Neural progenitor cell (in vitro differentiated cells): ENCODE measurements at regions not wholly inside any gene's neighbourhood (a gene's known extent, or its start where the extent isn't known, plus 50 kb on each side); places are given as distances from the start of the nearest gene placed in this dataset.

Experiments used
- DNase-seq: peaks from one replicate; pipeline ENCODE4 v3.0.0-alpha.2; 2016; ENCODE audit warnings: low spot score
- H2AFZ ChIP-seq: fragments of 200-600 bp; sonication (generic); replicated peaks from 2 replicates; pipeline ENCODE4 v1.6.1; 2016; ENCODE audit warnings: antibody characterized with exemption
- H3F3A ChIP-seq: fragments of 200-600 bp; sonication (generic); 2 replicates; pipeline ENCODE4 v1.6.1; 2016; ENCODE audit warnings: antibody characterized with exemption, low read depth
- H3K27ac ChIP-seq: fragments of 200-600 bp; sonication (generic); 2 replicates; pipeline ENCODE4 v1.5.1; 2016; ENCODE audit warnings: mild to moderate bottlenecking
- H3K27me3 ChIP-seq: fragments of 200-600 bp; sonication (generic); 2 replicates; pipeline ENCODE4 v1.6.1; 2016; ENCODE audit warnings: mild to moderate bottlenecking, moderate library complexity
- H3K36me3 ChIP-seq: fragments of 200-600 bp; sonication (generic); 2 replicates; pipeline ENCODE4 v1.5.1; 2016
- H3K4me1 ChIP-seq: fragments of 200-600 bp; sonication (generic); 2 replicates; pipeline ENCODE4 v1.6.1; 2016; ENCODE audit warnings: mixed run types
- H3K4me2 ChIP-seq: fragments of 200-600 bp; sonication (generic); 2 replicates; pipeline ENCODE4 v1.6.1; 2016
- H3K4me3 ChIP-seq: fragments of 200-600 bp; sonication (generic); 2 replicates; pipeline ENCODE4 v1.5.1; 2016
- H3K79me2 ChIP-seq: fragments of 200-600 bp; sonication (generic); 2 replicates; pipeline ENCODE4 v1.6.1; 2016; ENCODE audit warnings: low read depth
- H3K9ac ChIP-seq: fragments of 200-600 bp; sonication (generic); 2 replicates; pipeline ENCODE4 v1.6.1; 2016
- H3K9me3 ChIP-seq: fragments of 200-600 bp; sonication (generic); 2 replicates; pipeline ENCODE4 v1.5.1; 2016; ENCODE audit warnings: low read depth
- H4K20me1 ChIP-seq: fragments of 200-600 bp; sonication (generic); 2 replicates; pipeline ENCODE4 v1.6.1; 2016; ENCODE audit warnings: low read depth
- H3K27ac Mint-ChIP-seq: 3 replicates; pipeline ENCODE4 v1.8.0; 2021; ENCODE audit warnings: mixed read lengths
- H3K27me3 Mint-ChIP-seq: 2 replicates; pipeline ENCODE4 v1.8.0; 2022; ENCODE audit warnings: low read depth, mild to moderate bottlenecking, inconsistent platforms, moderate library complexity, mixed read lengths; ENCODE audit not compliant: insufficient read depth
- H3K36me3 Mint-ChIP-seq: 3 replicates; pipeline ENCODE4 v1.8.0; 2021; ENCODE audit warnings: mixed read lengths
- H3K4me1 Mint-ChIP-seq: 3 replicates; pipeline ENCODE4 v1.8.0; 2021; ENCODE audit warnings: mixed read lengths
- H3K4me3 Mint-ChIP-seq: 3 replicates; pipeline ENCODE4 v1.8.0; 2021; ENCODE audit warnings: mild to moderate bottlenecking, moderate library complexity, mixed read lengths
- H3K9me3 Mint-ChIP-seq: 3 replicates; pipeline ENCODE4 v1.8.0; 2020; ENCODE audit warnings: mixed read lengths
- CTCF ChIP-seq: fragments of 200-600 bp; sonication (generic); IDR thresholded peaks from 2 replicates; pipeline ENCODE4 v1.5.1; 2017; ENCODE audit warnings: antibody characterized with exemption, mild to moderate bottlenecking
- EZH2 ChIP-seq: fragments of 200-600 bp; sonication (generic); IDR thresholded peaks from 2 replicates; pipeline ENCODE4 v1.6.1; 2017; ENCODE audit warnings: antibody characterized with exemption, mild to moderate bottlenecking, moderate library complexity
- EZH2phosphoT487 ChIP-seq: fragments of 200-600 bp; sonication (generic); IDR thresholded peaks from 2 replicates; pipeline ENCODE4 v1.6.1; 2017; ENCODE audit warnings: antibody characterized with exemption

- no peak overlapping the region for H3K4me3 Mint-ChIP-seq
- Histone ChIP-seq H3K4me2 (no peak overlapping the region), H3K9ac (no peak overlapping the region), H3K9me3 (no peaks in the 10 kb centered on the region), H3K27me3 (no peaks in the 10 kb centered on the region), H4K20me1 (no peaks in the 10 kb centered on the region), H2AFZ (no peak overlapping the region), H3K79me2 (no peaks in the 10 kb centered on the region), H3K27ac (no peak overlapping the region), H3K4me3 (no peak overlapping the region), H3K4me1 (no peaks in the 10 kb centered on the region), H3F3A (peaks cover 5% of the 10 kb centered on the region), H3K36me3 (no peaks in the 10 kb centered on the region)
- no peak overlapping the region for H3K27ac Mint-ChIP-seq
- H3K4me1 Mint-ChIP-seq, result peaks cover 13% of the 10 kb centered on the region
- TF ChIP-seq CTCF (no peak), EZH2 (no peak), EZH2phosphoT487 (no peak)
- no peaks in the 10 kb centered on the region for H3K9me3 Mint-ChIP-seq
- H3K36me3 Mint-ChIP-seq, result no peaks in the 10 kb centered on the region
- H3K27me3 Mint-ChIP-seq, result peaks cover 13% of the 10 kb centered on the region
- DNase-seq, result no peak
Measured at GRCh38 chr11:19567996-19568395, 144.6 kb upstream of the NAV2 start.

GRCh38 chr11:19566583-19567379 lies 145.9 kb upstream of the NAV2 start:
- Mint-ChIP-seq H3K36me3 (no peaks in the 10 kb centered on the region), H3K9me3 (no peaks in the 10 kb centered on the region), H3K27ac (no peak overlapping the region), H3K27me3 (peaks cover 13% of the 10 kb centered on the region), H3K4me1 (peaks cover 13% of the 10 kb centered on the region), H3K4me3 (no peak overlapping the region)
- H2AFZ ChIP-seq, result no peak overlapping the region
- no peaks in the 10 kb centered on the region for H3K27me3 ChIP-seq
- no peak overlapping the region for H3K9ac ChIP-seq
- TF ChIP-seq CTCF (no peak), EZH2 (no peak), EZH2phosphoT487 (no peak)
- H3K9me3 ChIP-seq, result no peaks in the 10 kb centered on the region
- no peaks in the 10 kb centered on the region for H3K79me2 ChIP-seq
- no peaks in the 10 kb centered on the region for H3K36me3 ChIP-seq
- DNase-seq, result no peak
- H3K27ac ChIP-seq, result no peak overlapping the region
- no peak overlapping the region for H3K4me2 ChIP-seq
- peaks cover 5% of the 10 kb centered on the region for H3F3A ChIP-seq
- H4K20me1 ChIP-seq, result no peaks in the 10 kb centered on the region
- H3K4me3 ChIP-seq, result no peak overlapping the region
- H3K4me1 ChIP-seq, result no peaks in the 10 kb centered on the region

GRCh38 chr11:19565639-19566038 lies 147.0 kb upstream of the NAV2 start:
- H3K9ac ChIP-seq, result no peak overlapping the region
- H3K4me1 ChIP-seq, result no peaks in the 10 kb centered on the region
- H3K36me3 ChIP-seq, result no peaks in the 10 kb centered on the region
- Mint-ChIP-seq H3K27ac (peak overlapping the region; percentile 6), H3K4me3 (no peak overlapping the region), H3K27me3 (peaks cover 13% of the 10 kb centered on the region), H3K36me3 (no peaks in the 10 kb centered on the region), H3K9me3 (no peaks in the 10 kb centered on the region), H3K4me1 (peaks cover 13% of the 10 kb centered on the region)
- no peaks in the 10 kb centered on the region for H3K79me2 ChIP-seq
- H3F3A ChIP-seq, result peaks cover 5% of the 10 kb centered on the region
- no peak overlapping the region for H3K27ac ChIP-seq
- H2AFZ ChIP-seq, result no peak overlapping the region
- H3K9me3 ChIP-seq, result no peaks in the 10 kb centered on the region
- H3K27me3 ChIP-seq, result no peaks in the 10 kb centered on the region
- DNase-seq, result no peak
- no peak overlapping the region for H3K4me2 ChIP-seq
- no peaks in the 10 kb centered on the region for H4K20me1 ChIP-seq
- TF ChIP-seq EZH2phosphoT487 (no peak), CTCF (no peak)
- H3K4me3 ChIP-seq, result no peak overlapping the region
